ENCODE measurements at regions not wholly inside any gene's neighbourhood (a gene's known extent, or its start where the extent isn't known, plus 50 kb on each side); places are given as distances from the start of the nearest gene placed in this dataset.

- no peak for DNase-seq (ENCODE audit: low read depth in 1 of 2, low spot score in 2 of 2)
- CTCF ChIA-PET (ENCODE audit: partially characterized antibody), result interaction anchor here (0.6 kb wide), 1 partner anchor 26 kb away, joined by 4 read pairs; no protein-coding TSS in a partner anchor
- H3K79me1 ChIP-seq (ENCODE audit: low read depth, low read length), result no peaks in the 10 kb centered on the region
- TF ChIP-seq SUZ12 (IDR thresholded peaks at IDR 0.05; ENCODE audit: low read length), result no peak
- TF ChIP-seq MAFK (IDR thresholded peaks at IDR 0.05; ENCODE audit: low read depth, low read length), result peak; percentile 65; the same call in 1 of the 2 replicates
- no peak overlapping the region for H3K56ac ChIP-seq (replicated peaks; ENCODE audit: insufficient read length, low read depth, low read length)
- H4K5ac ChIP-seq (ENCODE audit: insufficient read length, low read depth, low read length), result no peak overlapping the region
- no peaks in the 10 kb centered on the region for H3K36me3 ChIP-seq (ENCODE audit: control insufficient read depth in 2 of 4, insufficient read depth in 4 of 4, low read length in 3 of 4)
- peaks cover 0 to 4% (median 0%) of the 10 kb centered on the region in 4 experiments; a peak in 1 of 7 replicates for H3K4me1 ChIP-seq (replicated peaks in 1 of 4; ENCODE audit: control insufficient read depth in 3 of 4, insufficient read depth in 4 of 4, low read length in 3 of 4)
- no peaks in the 10 kb centered on the region for H3K23me2 ChIP-seq (ENCODE audit: low read depth, low read length)
- H2BK5ac ChIP-seq (ENCODE audit: low read depth, low read length), result no peak overlapping the region
- H3K23ac ChIP-seq (ENCODE audit: insufficient read length), result no peak overlapping the region
- H3K14ac ChIP-seq (ENCODE audit: insufficient read length), result no peak overlapping the region
- H3K4ac ChIP-seq (replicated peaks; ENCODE audit: insufficient read length, low read depth, low read length), result no peak overlapping the region
- no peak overlapping the region for H3K18ac ChIP-seq (ENCODE audit: extremely low read depth, low read length)
- H4K91ac ChIP-seq (replicated peaks; ENCODE audit: insufficient read length, low read length), result no peak overlapping the region
- 83% methylated on average over 1 of the region's 1 CpG; no CpG with 5 or more reads in 1 of the 2 experiments for WGBS, 2 experiments (ENCODE audit: extremely low coverage in 1 of 2, insufficient coverage in 1 of 2, insufficient read length in 1 of 2, insufficient replicate concordance in 2 of 2, low coverage in 1 of 2, low lambda C conversion rate in 2 of 2, missing lambda C conversion rate in 1 of 2)
- no peak overlapping the region for H3K9ac ChIP-seq (replicated peaks in 1 of 4; ENCODE audit: extremely low read depth in 1 of 4, low read depth in 3 of 4, low read length in 3 of 4)
- H4K20me1 ChIP-seq (replicated peaks in 1 of 2; ENCODE audit: control insufficient read depth in 1 of 2, insufficient read depth in 2 of 2, low read length in 2 of 2), result no peaks in the 10 kb centered on the region
- FAIRE-seq, result no peak
- no peak overlapping the region for H3K4me3 ChIP-seq (ENCODE audit: extremely low read depth in 1 of 4, insufficient read depth in 2 of 4, low read depth in 3 of 4, low read length in 4 of 4)
- H2AK5ac ChIP-seq (ENCODE audit: low read depth, low read length), result no peak overlapping the region
- H3K4me2 ChIP-seq (ENCODE audit: insufficient read depth in 1 of 2, low read depth in 2 of 2, low read length in 2 of 2), result no peak overlapping the region
- H2BK12ac ChIP-seq (ENCODE audit: low read depth, low read length), result no peak overlapping the region
- no peaks in the 10 kb centered on the region for H3K9me3 ChIP-seq (ENCODE audit: insufficient read depth in 2 of 2, low read depth in 1 of 2, low read length in 1 of 2)
- no peaks in the 10 kb centered on the region for H3K79me2 ChIP-seq (ENCODE audit: control insufficient read depth in 1 of 2, insufficient read depth in 2 of 2, low read length in 2 of 2)
- H2BK120ac ChIP-seq (replicated peaks; ENCODE audit: low read depth, low read length), result no peak overlapping the region
- H4K8ac ChIP-seq (ENCODE audit: extremely low read depth, insufficient read depth, low read length), result no peak overlapping the region
- POLR2A ChIA-PET (ENCODE audit: partially characterized antibody), result no interaction called here
- H3K27me3 ChIP-seq (replicated peaks in 1 of 4; ENCODE audit: control insufficient read depth in 3 of 4, extremely low read depth in 1 of 4, insufficient read depth in 3 of 4, low read length in 3 of 4), result no peaks in the 10 kb centered on the region
- no peak overlapping the region for H3K27ac ChIP-seq (ENCODE audit: low read depth, low read length)
- no peak overlapping the region for H2BK20ac ChIP-seq (ENCODE audit: low read length)
- H2AFZ ChIP-seq (ENCODE audit: low read length), result no peak overlapping the region
- H2BK15ac ChIP-seq (ENCODE audit: low read length), result no peak overlapping the region
These were observed 89.7 kb downstream of the KBTBD8 start for GRCh38 chr3:67087788-67088187.

Data from H1 (cell line).